GM10266 (cell line): ENCODE measurements at regions not wholly inside any gene's neighbourhood (a gene's known extent, or its start where the extent isn't known, plus 50 kb on each side); places are given as distances from the start of the nearest gene placed in this dataset.

Experiments used
- DNase-seq: peaks from one replicate; pipeline ENCODE4 v3.0.0; 2012; ENCODE audit errors: extremely low spot score
- TF ChIP-seq, protein P1 (sequence below): IDR thresholded peaks from 2 replicates; pipeline ENCODE4 v1.5.1; 2012; ENCODE audit warnings: mild to moderate bottlenecking, low read depth; ENCODE audit not compliant: control insufficient read depth, insufficient read depth; ENCODE audit errors: missing control alignments

DNA sequence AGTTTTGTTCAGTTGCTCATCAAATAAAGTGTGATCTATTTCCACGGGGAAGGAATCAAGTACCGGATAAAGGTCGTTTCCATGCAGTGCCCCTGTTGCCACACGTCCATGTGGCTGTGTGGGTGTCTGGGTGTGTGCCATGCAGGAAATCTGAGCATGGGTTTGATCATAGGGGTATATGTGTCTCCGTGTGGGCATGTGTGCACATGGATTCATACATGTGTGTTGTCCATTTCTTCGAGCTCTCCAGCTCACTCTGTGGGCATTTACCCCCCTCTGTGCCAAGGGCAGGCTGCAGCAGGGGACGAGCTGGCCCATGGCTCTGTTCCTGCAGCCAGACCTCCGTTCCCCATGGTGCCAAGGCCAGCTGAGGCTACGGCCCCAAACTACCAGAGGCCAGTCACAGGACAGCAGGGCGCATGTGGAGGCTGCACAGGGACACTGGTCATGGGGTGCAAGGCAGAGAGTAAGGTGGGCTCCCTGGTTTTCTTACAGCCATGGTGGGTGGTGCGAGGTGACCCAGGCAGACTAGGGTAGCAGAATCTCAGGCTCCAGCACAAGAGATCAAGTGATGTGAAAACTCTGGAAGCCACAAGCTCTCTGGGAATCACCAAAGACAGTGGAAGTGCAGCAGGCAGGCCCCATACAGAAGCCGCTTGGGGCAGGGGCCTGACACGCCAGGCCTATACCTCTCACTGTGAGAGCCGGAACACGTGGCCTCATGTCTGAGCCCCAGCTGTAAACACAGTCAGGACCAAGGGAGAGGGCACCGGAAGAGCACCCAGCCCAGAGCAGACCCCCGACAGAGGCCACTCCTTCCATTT, 66.4 kb upstream of the RAB6C start:
- no peak for DNase-seq
- TF ChIP-seq, protein P1, sequence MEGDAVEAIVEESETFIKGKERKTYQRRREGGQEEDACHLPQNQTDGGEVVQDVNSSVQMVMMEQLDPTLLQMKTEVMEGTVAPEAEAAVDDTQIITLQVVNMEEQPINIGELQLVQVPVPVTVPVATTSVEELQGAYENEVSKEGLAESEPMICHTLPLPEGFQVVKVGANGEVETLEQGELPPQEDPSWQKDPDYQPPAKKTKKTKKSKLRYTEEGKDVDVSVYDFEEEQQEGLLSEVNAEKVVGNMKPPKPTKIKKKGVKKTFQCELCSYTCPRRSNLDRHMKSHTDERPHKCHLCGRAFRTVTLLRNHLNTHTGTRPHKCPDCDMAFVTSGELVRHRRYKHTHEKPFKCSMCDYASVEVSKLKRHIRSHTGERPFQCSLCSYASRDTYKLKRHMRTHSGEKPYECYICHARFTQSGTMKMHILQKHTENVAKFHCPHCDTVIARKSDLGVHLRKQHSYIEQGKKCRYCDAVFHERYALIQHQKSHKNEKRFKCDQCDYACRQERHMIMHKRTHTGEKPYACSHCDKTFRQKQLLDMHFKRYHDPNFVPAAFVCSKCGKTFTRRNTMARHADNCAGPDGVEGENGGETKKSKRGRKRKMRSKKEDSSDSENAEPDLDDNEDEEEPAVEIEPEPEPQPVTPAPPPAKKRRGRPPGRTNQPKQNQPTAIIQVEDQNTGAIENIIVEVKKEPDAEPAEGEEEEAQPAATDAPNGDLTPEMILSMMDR, result no peak

DNA sequence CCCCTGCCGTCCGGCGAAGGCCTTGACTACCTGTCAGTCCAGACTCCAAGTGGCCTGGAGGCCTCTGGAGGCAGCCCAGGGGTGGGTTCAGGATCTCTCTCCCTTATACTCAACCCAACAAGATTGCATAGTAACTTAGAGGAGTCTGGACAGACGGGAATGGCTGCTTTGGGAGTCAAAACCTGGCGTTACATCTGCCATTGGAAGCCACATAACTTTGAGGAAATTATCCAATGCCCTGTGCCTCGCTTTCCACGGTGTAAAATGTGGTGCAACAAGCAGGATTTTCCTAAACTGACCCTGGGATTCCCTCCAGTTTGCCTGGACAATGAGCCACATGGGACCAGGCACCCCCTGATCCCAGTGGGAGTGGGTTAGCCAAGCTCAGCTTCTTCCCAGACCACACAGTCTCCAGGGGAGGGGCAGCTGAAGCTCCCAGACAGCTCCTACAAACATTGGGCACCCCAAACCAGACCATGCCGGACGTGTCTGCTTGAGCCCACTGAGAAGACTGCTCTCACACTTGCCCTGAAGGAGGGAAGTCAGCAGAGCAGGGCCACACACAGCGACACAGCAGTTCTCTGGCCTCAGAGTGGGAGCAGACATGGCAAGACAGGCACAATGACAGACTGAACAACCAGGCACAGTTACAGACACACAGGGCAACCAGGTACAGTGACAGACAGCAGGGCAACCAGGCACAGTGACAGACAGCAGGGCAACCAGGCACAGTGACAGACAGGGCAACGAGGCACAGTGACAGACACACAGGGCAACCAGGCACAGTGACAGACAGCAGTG, 65.6 kb upstream of the RAB6C start:
- no peak for DNase-seq
- TF ChIP-seq, protein P1, result no peak

DNA sequence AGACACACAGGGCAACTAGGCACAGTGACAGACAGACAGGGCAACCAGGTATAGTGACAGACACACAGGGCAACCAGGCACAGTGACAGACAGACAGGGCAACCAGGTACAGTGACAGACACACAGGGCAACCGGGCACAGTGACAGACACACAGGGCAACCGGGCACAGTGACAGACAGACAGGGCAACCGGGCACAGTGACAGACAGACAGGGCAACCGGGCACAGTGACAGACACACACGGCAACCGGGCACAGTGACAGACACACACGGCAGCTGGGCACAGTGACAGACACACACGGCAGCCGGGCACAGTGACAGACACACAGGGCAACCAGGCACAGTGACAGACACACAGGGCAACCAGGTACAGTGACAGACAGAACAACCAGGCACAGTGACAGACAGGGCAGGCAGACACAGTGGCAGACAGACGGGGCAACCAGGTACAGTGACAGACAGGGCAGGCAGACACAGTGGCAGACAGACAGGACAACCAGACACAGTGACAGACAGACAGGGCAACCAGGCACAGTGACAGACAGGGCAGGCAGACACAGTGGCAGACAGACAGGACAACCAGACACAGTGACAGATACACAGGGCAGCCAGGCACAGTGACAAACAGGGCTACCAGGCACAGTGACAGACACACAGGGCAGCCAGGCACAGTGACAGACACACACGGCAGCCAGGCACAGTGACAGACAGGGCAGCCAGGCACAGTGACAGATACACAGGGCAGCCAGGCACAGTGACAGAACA, 64.7 kb upstream of the RAB6C start:
- TF ChIP-seq, protein P1, result no peak
- no peak for DNase-seq

DNA sequence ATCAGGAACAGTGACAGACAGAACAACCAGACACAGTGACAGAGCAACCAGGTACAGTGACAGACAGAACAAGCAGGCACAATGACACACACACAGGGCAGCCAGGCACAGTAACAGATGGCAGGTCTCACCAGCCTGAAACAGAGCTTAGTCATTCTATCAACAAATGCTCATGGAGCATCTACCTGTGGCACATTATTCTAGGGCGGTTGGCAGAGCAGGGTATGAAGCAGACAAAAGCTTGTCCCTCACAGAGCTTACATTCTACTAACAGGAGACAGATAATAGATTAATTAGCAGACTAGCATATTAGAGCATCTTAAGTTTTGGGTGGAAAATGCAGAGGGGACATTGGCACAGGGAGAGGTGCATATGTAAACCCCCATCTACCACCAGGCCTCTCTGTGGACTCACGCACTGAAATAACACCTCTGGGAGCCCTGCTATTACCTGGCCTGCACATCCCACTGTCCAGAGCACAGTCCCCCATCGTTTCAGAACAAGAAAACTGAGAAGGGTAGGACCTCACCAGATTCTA, 64.1 kb upstream of the RAB6C start:
- no peak for DNase-seq
- TF ChIP-seq, protein P1, result no peak

DNA sequence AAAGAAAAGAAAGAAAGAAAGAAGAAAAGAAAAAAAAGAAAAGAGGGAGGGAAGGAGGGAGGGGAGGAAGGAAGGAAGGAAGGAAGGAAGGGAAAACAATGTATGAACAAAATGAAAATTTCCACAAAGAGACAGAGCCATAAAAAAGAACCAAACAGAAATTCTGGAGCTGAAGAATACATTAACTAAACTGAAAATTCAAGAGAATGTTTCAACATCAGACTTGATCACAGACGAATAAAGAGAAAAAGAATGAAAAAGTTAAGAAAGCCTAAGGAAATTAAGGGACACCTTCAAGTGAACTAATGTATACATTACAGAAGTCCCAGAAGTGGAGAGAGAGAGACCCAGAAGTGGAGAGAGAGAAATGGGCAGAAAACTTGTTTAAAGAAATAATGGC, 60.9 kb upstream of the RAB6C start:
- TF ChIP-seq, protein P1, result no peak
- DNase-seq, result no peak

DNA sequence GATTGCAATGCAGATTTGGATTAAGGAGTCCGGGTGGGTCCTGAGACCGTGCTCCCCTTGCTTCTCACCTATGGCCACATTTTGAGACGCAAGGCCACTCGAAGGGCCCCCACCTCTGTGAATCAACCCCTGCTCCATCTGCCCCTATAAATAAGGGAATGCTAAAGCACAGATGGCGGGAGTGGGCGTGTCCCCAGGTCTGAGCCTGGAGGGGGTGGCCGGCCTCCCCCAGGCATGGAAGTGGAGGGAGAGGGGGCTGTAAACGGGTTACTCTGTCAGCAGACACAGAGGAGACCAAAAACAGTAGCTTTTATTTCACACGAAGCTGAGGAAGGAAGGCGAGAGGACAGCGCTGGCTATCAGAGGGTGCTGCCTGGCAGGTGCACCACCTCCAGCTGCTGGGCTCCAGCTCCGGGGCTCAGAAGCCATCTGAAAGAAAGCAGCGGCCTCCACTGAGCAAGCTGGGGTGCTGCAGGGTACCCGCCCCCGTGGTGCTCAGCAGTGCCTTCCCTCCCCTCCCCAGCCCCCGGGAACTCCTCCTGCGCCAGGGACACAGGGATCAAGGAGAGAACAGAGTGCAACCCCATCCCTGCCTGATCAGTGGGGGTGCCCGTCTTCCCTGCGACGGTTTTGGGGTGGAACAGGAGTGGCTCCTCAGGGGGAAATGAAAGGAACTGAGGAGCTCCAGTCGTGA, 56.7 kb upstream of the RAB6C start:
- DNase-seq, result no peak
- TF ChIP-seq, protein P1, result no peak
